H1 (cell line): ENCODE measurements at regions not wholly inside any gene's neighbourhood (a gene's known extent, or its start where the extent isn't known, plus 50 kb on each side); places are given as distances from the start of the nearest gene placed in this dataset.

Experiments
- CTCF ChIA-PET: fragments of 300-600 bp; sonication (Branson Sonifier 250); formaldehyde crosslinking; loops from one replicate; lab custom pipeline; 2021; ENCODE audit not compliant: partially characterized antibody; lab: Charles Lee
- POLR2A ChIA-PET: fragments of 300-600 bp; sonication (Branson Sonifier 250); formaldehyde crosslinking; loops from one replicate; lab custom pipeline; 2021; ENCODE audit warnings: inconsistent platforms; ENCODE audit not compliant: partially characterized antibody; lab: Charles Lee
- DNase-seq, 2 experiments: peaks; one replicate each; pipeline versions ENCODE4 v3.0.0 to v3.0.0-alpha.2; 2010 to 2022; ENCODE audit warnings: low spot score in 2 of 2, low read depth in 1 of 2, mixed read lengths in 1 of 2
- FAIRE-seq: peaks from 2 replicates; lab custom pipeline; 2011; peaks lifted over from hg19 to GRCh38; lab: Jason Lieb, UNC
- H2AFZ ChIP-seq: 2 replicates; pipeline ENCODE4 v1.8.1; 2012; ENCODE audit warnings: low read length, inconsistent platforms
- H2AK5ac ChIP-seq: 2 replicates; pipeline ENCODE4 v1.6.1; 2013; ENCODE audit warnings: low read depth, low read length
- H2BK120ac ChIP-seq: replicated peaks from 2 replicates; pipeline ENCODE3; 2013; ENCODE audit warnings: low read depth, low read length, inconsistent platforms
- H2BK12ac ChIP-seq: 2 replicates; pipeline ENCODE4 v1.6.1; 2013; ENCODE audit warnings: low read depth, low read length
- H2BK15ac ChIP-seq: 2 replicates; pipeline ENCODE4 v1.6.1; 2013; ENCODE audit warnings: low read length
- H2BK20ac ChIP-seq: 2 replicates; pipeline ENCODE4 v1.6.1; 2013; ENCODE audit warnings: low read length
- H2BK5ac ChIP-seq: 2 replicates; pipeline ENCODE4 v1.6.1; 2013; ENCODE audit warnings: low read depth, low read length
- H3K14ac ChIP-seq: 2 replicates; pipeline ENCODE4 v1.6.1; 2013; ENCODE audit warnings: inconsistent platforms; ENCODE audit not compliant: insufficient read length
- H3K18ac ChIP-seq: 2 replicates; pipeline ENCODE4 v1.6.1; 2013; ENCODE audit warnings: low read length; ENCODE audit errors: extremely low read depth
- H3K23ac ChIP-seq: 2 replicates; pipeline ENCODE4 v1.6.1; 2013; ENCODE audit warnings: inconsistent platforms; ENCODE audit not compliant: insufficient read length
- H3K23me2 ChIP-seq: 2 replicates; pipeline ENCODE4 v1.6.1; 2013; ENCODE audit warnings: low read depth, low read length
- H3K27ac ChIP-seq: 2 replicates; pipeline ENCODE4 v1.6.1; 2011; ENCODE audit warnings: low read depth, low read length, inconsistent platforms
- H3K27me3 ChIP-seq, 4 experiments: replicated peaks in 1 of 4; 1 replicate in 1 of 4; 2 replicates in 3 of 4; pipeline versions ENCODE4 v1.6.1 to v1.8.1; 2011 to 2013; ENCODE audit warnings: low read length in 3 of 4, mild to moderate bottlenecking in 3 of 4, inconsistent platforms in 2 of 4, mixed read lengths in 2 of 4, moderate library complexity in 1 of 4; ENCODE audit not compliant: control insufficient read depth in 3 of 4, insufficient read depth in 3 of 4; ENCODE audit errors: extremely low read depth in 1 of 4
- H3K36me3 ChIP-seq, 4 experiments: 2 replicates each; pipeline versions ENCODE4 v1.6.1 to v1.8.1; 2011 to 2013; ENCODE audit warnings: mild to moderate bottlenecking in 4 of 4, low read length in 3 of 4, moderate library complexity in 2 of 4, control low read depth in 1 of 4, inconsistent platforms in 1 of 4; ENCODE audit not compliant: insufficient read depth in 4 of 4, control insufficient read depth in 2 of 4
- H3K4ac ChIP-seq: replicated peaks from 2 replicates; pipeline ENCODE3; 2013; ENCODE audit warnings: low read length, low read depth, mixed read lengths, inconsistent platforms; ENCODE audit not compliant: insufficient read length
- H3K4me1 ChIP-seq, 4 experiments: replicated peaks in 1 of 4; 1 replicate in 1 of 4; 2 replicates in 3 of 4; pipeline versions ENCODE4 v1.6.1 to v1.8.1; 2011 to 2013; ENCODE audit warnings: low read length in 3 of 4, inconsistent platforms in 2 of 4, mixed read lengths in 1 of 4; ENCODE audit not compliant: insufficient read depth in 4 of 4, control insufficient read depth in 3 of 4
- H3K4me2 ChIP-seq, 2 experiments: 2 replicates each; pipeline versions ENCODE4 v1.6.1 to v1.8.1; 2011 to 2013; ENCODE audit warnings: low read depth in 2 of 2, low read length in 2 of 2, control low read depth in 1 of 2, inconsistent platforms in 1 of 2, mild to moderate bottlenecking in 1 of 2; ENCODE audit not compliant: insufficient read depth in 1 of 2
- H3K4me3 ChIP-seq, 4 experiments: fragments of 200-600, 300-600 bp in 1 of 4; sonication (generic), shearing (Covaris generic), sonication (Bioruptor Twin) in 1 of 4; 2 replicates each; pipeline versions ENCODE4 v1.5.1 to v1.8.1; 2011 to 2016; ENCODE audit warnings: low read length in 4 of 4, low read depth in 3 of 4, control low read depth in 2 of 4, inconsistent platforms in 2 of 4, mild to moderate bottlenecking in 2 of 4, mixed read lengths in 1 of 4, moderate library complexity in 1 of 4; ENCODE audit not compliant: insufficient read depth in 2 of 4; ENCODE audit errors: extremely low read depth in 1 of 4
- H3K56ac ChIP-seq: replicated peaks from 2 replicates; pipeline ENCODE3; 2013; ENCODE audit warnings: low read depth, mild to moderate bottlenecking, mixed read lengths, low read length, inconsistent platforms; ENCODE audit not compliant: insufficient read length
- H3K79me1 ChIP-seq: 2 replicates; pipeline ENCODE4 v1.6.1; 2013; ENCODE audit warnings: low read depth, low read length, control low read depth
- H3K79me2 ChIP-seq, 2 experiments: 2 replicates each; pipeline versions ENCODE4 v1.6.1 to v1.8.1; 2012 to 2013; ENCODE audit warnings: low read length in 2 of 2, mild to moderate bottlenecking in 2 of 2, inconsistent platforms in 1 of 2; ENCODE audit not compliant: insufficient read depth in 2 of 2, control insufficient read depth in 1 of 2
- H3K9ac ChIP-seq, 4 experiments: replicated peaks in 1 of 4; 1 replicate in 1 of 4; 2 replicates in 3 of 4; pipeline versions ENCODE4 v1.6.1 to v1.8.1; 2011 to 2013; ENCODE audit warnings: low read depth in 3 of 4, low read length in 3 of 4, control low read depth in 2 of 4, mild to moderate bottlenecking in 2 of 4, moderate library complexity in 2 of 4, inconsistent platforms in 1 of 4; ENCODE audit errors: extremely low read depth in 1 of 4
- H3K9me3 ChIP-seq, 2 experiments: 2 replicates each; pipeline versions ENCODE4 v1.6.1 to v1.8.1; 2012 to 2013; ENCODE audit warnings: mild to moderate bottlenecking in 2 of 2, moderate library complexity in 2 of 2, control low read depth in 1 of 2, inconsistent platforms in 1 of 2, low read depth in 1 of 2, low read length in 1 of 2, mixed read lengths in 1 of 2; ENCODE audit not compliant: insufficient read depth in 2 of 2
- H4K20me1 ChIP-seq, 2 experiments: replicated peaks in 1 of 2; 2 replicates each; pipeline versions ENCODE3 to v1.8.1; 2011 to 2013; ENCODE audit warnings: inconsistent platforms in 2 of 2, low read length in 2 of 2, mild to moderate bottlenecking in 1 of 2; ENCODE audit not compliant: insufficient read depth in 2 of 2, control insufficient read depth in 1 of 2
- H4K5ac ChIP-seq: 2 replicates; pipeline ENCODE4 v1.6.1; 2013; ENCODE audit warnings: low read length, low read depth, mixed read lengths, inconsistent platforms; ENCODE audit not compliant: insufficient read length
- H4K8ac ChIP-seq: 2 replicates; pipeline ENCODE4 v1.8.0; 2013; ENCODE audit warnings: mild to moderate bottlenecking, moderate library complexity, low read length, inconsistent platforms; ENCODE audit not compliant: insufficient read depth; ENCODE audit errors: extremely low read depth
- H4K91ac ChIP-seq: replicated peaks from 2 replicates; pipeline ENCODE3; 2013; ENCODE audit warnings: low read length, mixed read lengths, inconsistent platforms; ENCODE audit not compliant: insufficient read length
- ATF3 ChIP-seq: IDR thresholded peaks from 2 replicates; pipeline ENCODE4 v1.6.1; 2011; ENCODE audit warnings: low read depth, mild to moderate bottlenecking, low read length; ENCODE audit not compliant: insufficient read depth
- BACH1 ChIP-seq: IDR thresholded peaks from 2 replicates; pipeline ENCODE4 v1.6.1; 2012; ENCODE audit warnings: low read length, improper control_type of control experiment
- BCL11A ChIP-seq, 2 experiments: IDR thresholded peaks; one replicate each; pipeline ENCODE4 v1.6.1; 2011; ENCODE audit warnings: low read depth in 2 of 2, low read length in 2 of 2, mild to moderate bottlenecking in 2 of 2
- CEBPB ChIP-seq: IDR thresholded peaks from 2 replicates; pipeline ENCODE4 v1.6.1; 2012; ENCODE audit warnings: low read depth, low read length
- CHD1 ChIP-seq: IDR thresholded peaks from 2 replicates; pipeline ENCODE4 v1.6.1; 2012; ENCODE audit warnings: low read depth, low read length, improper control_type of control experiment
- EZH2 ChIP-seq: fragments of 200-600 bp; sonication (generic); IDR thresholded peaks from 2 replicates; pipeline ENCODE4 v1.7.1; 2012; ENCODE audit warnings: low read depth, mild to moderate bottlenecking, moderate library complexity, low read length, inconsistent platforms; ENCODE audit not compliant: severe bottlenecking
- KDM1A ChIP-seq: fragments of 200-600, 300-600 bp; sonication (generic); IDR thresholded peaks from 2 replicates; pipeline ENCODE4 v1.7.1; 2016; ENCODE audit warnings: mild to moderate bottlenecking, low read length, borderline replicate concordance
- POU5F1 ChIP-seq: IDR thresholded peaks from 2 replicates; pipeline ENCODE4 v1.6.1; 2011; ENCODE audit warnings: low read depth, mild to moderate bottlenecking, low read length, moderate library complexity
- SIRT6 ChIP-seq: IDR thresholded peaks from one replicate; pipeline ENCODE4 v1.7.1; 2012; ENCODE audit warnings: low read length, inconsistent platforms
- SIX5 ChIP-seq: IDR thresholded peaks from 2 replicates; pipeline ENCODE4 v1.6.1; 2011; ENCODE audit warnings: mild to moderate bottlenecking, low read depth, low read length
- SP1 ChIP-seq: IDR thresholded peaks from 2 replicates; pipeline ENCODE4 v1.6.1; 2011; ENCODE audit warnings: low read depth, low read length
- SP2 ChIP-seq: IDR thresholded peaks from 2 replicates; pipeline ENCODE4 v1.6.1; 2012; ENCODE audit warnings: mild to moderate bottlenecking, low read length, inconsistent platforms
- SRF ChIP-seq: IDR thresholded peaks from 2 replicates; pipeline ENCODE4 v1.6.1; 2011; ENCODE audit warnings: mild to moderate bottlenecking, low read depth, low read length, moderate library complexity
- TAF7 ChIP-seq: optimal IDR thresholded peaks from 2 replicates; pipeline ENCODE3; 2011; ENCODE audit warnings: low read depth, mild to moderate bottlenecking, inconsistent platforms, low read length, moderate library complexity, borderline replicate concordance
- TBP ChIP-seq: IDR thresholded peaks from 2 replicates; pipeline ENCODE4 v1.6.1; 2011; ENCODE audit warnings: low read depth, low read length, improper control_type of control experiment
- TCF12 ChIP-seq: IDR thresholded peaks from 2 replicates; pipeline ENCODE4 v1.6.1; 2011; ENCODE audit warnings: low read depth, mild to moderate bottlenecking, low read length
- WGBS, 2 experiments: shearing (Covaris generic) in 1 of 2; methylation state at CpG; one replicate each; pipeline versions ENCODE4 v1.1.6 to v1.1.7; 2013 to 2015; ENCODE audit warnings: low lambda C conversion rate in 2 of 2, mixed read lengths in 2 of 2, inconsistent platforms in 1 of 2, low coverage in 1 of 2, missing lambda C conversion rate in 1 of 2; ENCODE audit not compliant: insufficient replicate concordance in 2 of 2, insufficient coverage in 1 of 2, insufficient read length in 1 of 2; ENCODE audit errors: extremely low coverage in 1 of 2, missing lambda C conversion rate in 1 of 2; 5-methylcytosine and 5-hydroxymethylcytosine counted together

- H3K36me3 ChIP-seq, result no peaks in the 10 kb centered on the region
- H2BK15ac ChIP-seq, result no peak overlapping the region
- no peak overlapping the region for H3K4ac ChIP-seq
- peaks cover 0 to 1% (median 0%) of the 10 kb centered on the region in 4 experiments; a peak in 1 of 7 replicates for H3K27me3 ChIP-seq
- no peak overlapping the region for H3K18ac ChIP-seq
- no peak overlapping the region for H4K91ac ChIP-seq
- H3K9me3 ChIP-seq, result no peaks in the 10 kb centered on the region
- no peak overlapping the region for H4K8ac ChIP-seq
- no peak overlapping the region for H2AK5ac ChIP-seq
- no peaks in the 10 kb centered on the region for H3K23me2 ChIP-seq
- ChIA-PET CTCF (no interaction called here), POLR2A (no interaction called here)
- no peaks in the 10 kb centered on the region for H3K79me2 ChIP-seq
- no peak overlapping the region for H3K9ac ChIP-seq
- no peak overlapping the region for H2BK5ac ChIP-seq
- H2BK120ac ChIP-seq, result no peak overlapping the region
- H4K5ac ChIP-seq, result no peak overlapping the region
- H2BK20ac ChIP-seq, result no peak overlapping the region
- no peak overlapping the region for H3K14ac ChIP-seq
- FAIRE-seq, result no peak
- no peak overlapping the region for H2BK12ac ChIP-seq
- no peak overlapping the region for H3K4me3 ChIP-seq
- H3K27ac ChIP-seq, result no peak overlapping the region
- H3K4me1 ChIP-seq, result peaks cover 0 to 4% (median 0%) of the 10 kb centered on the region in 4 experiments; a peak in 1 of 7 replicates
- no peak overlapping the region for H2AFZ ChIP-seq
- no peaks in the 10 kb centered on the region for H3K79me1 ChIP-seq
- H3K56ac ChIP-seq, result no peak overlapping the region
- no peak overlapping the region for H3K4me2 ChIP-seq
- no peaks in the 10 kb centered on the region for H4K20me1 ChIP-seq
- no peak for DNase-seq
- 69% methylated on average over 2 of the region's 2 CpGs; no CpG with 5 or more reads in 1 of the 2 experiments for WGBS, 2 experiments
- no peak overlapping the region for H3K23ac ChIP-seq
- TF ChIP-seq ATF3 (no peak), SIX5 (no peak), CEBPB (no peak), SIRT6 (no peak), POU5F1 (no peak), BCL11A (IDR thresholded peaks at IDR 0.05; ENCODE audit: low read depth in 2 of 2, low read length in 2 of 2) (no peak), EZH2 (no peak), KDM1A (no peak), TAF7 (no peak), SP1 (no peak), SP2 (no peak), BACH1 (no peak), TCF12 (no peak), SRF (no peak), CHD1 (no peak), TBP (no peak)
Observed at GRCh38 chr2:82994151-82994550, 1464.9 kb downstream of the SUCLG1 start.
